OCI-LY3 (cell line): ENCODE measurements at regions not wholly inside any gene's neighbourhood (a gene's known extent, or its start where the extent isn't known, plus 50 kb on each side); places are given as distances from the start of the nearest gene placed in this dataset.

ENCODE experiments used
- EZH2phosphoT487 ChIP-seq: fragments of 200-600 bp; shearing (Covaris generic); IDR thresholded peaks from 2 replicates; pipeline ENCODE4 v1.6.1; 2018; ENCODE audit warnings: antibody characterized with exemption, mixed run types, low read depth
- TF ChIP-seq, protein P1 (sequence below): fragments of 200-600, 300-600 bp; sonication (generic); IDR thresholded peaks from 2 replicates; pipeline ENCODE4 v1.5.1; 2014; ENCODE audit warnings: antibody characterized with exemption, low read length, low read depth

DNA sequence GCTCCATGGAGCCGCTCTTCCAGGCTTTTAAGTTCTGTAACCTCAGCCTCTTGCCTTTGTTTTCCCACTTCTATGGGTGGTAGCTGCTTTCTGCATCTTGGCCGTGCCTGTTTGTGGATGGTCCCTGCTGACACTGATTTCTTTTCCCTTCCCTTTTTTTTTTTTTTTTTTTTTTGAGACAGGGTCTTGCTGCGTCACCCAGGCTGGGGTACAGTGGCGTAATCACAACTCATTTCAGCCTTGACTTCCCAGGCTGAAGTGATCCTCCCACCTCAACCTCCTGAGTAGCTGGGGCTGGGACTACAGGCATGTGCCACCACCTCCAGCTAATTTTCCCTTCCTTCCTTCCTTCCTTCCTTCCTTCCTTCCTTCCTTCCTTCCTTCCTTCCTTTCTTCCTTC, 57.7 kb upstream of the EP300 start:
- TF ChIP-seq, protein P1, sequence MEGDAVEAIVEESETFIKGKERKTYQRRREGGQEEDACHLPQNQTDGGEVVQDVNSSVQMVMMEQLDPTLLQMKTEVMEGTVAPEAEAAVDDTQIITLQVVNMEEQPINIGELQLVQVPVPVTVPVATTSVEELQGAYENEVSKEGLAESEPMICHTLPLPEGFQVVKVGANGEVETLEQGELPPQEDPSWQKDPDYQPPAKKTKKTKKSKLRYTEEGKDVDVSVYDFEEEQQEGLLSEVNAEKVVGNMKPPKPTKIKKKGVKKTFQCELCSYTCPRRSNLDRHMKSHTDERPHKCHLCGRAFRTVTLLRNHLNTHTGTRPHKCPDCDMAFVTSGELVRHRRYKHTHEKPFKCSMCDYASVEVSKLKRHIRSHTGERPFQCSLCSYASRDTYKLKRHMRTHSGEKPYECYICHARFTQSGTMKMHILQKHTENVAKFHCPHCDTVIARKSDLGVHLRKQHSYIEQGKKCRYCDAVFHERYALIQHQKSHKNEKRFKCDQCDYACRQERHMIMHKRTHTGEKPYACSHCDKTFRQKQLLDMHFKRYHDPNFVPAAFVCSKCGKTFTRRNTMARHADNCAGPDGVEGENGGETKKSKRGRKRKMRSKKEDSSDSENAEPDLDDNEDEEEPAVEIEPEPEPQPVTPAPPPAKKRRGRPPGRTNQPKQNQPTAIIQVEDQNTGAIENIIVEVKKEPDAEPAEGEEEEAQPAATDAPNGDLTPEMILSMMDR: no peak
- TF ChIP-seq EZH2phosphoT487: no peak
